HUES48 (cell line): ENCODE measurements at regions not wholly inside any gene's neighbourhood (a gene's known extent, or its start where the extent isn't known, plus 50 kb on each side); places are given as distances from the start of the nearest gene placed in this dataset.
A peak's percentile ranks its signal among the peaks of the same experiment; 100 is the strongest.

ENCODE experiments used
- H3K27ac ChIP-seq: one replicate; pipeline ENCODE4 v1.7.0; 2013; ENCODE audit warnings: low read depth, low read length, inconsistent platforms
- H3K27me3 ChIP-seq: 2 replicates; pipeline ENCODE4 v1.6.1; 2013; ENCODE audit warnings: mild to moderate bottlenecking, low read length; ENCODE audit not compliant: control insufficient read depth, insufficient read depth
- H3K36me3 ChIP-seq: 2 replicates; pipeline ENCODE4 v1.6.1; 2013; ENCODE audit warnings: low read length; ENCODE audit not compliant: control insufficient read depth, insufficient read depth
- H3K4me1 ChIP-seq: 2 replicates; pipeline ENCODE4 v1.6.1; 2013; ENCODE audit warnings: mild to moderate bottlenecking, low read length; ENCODE audit not compliant: control insufficient read depth, insufficient read depth
- H3K4me3 ChIP-seq: 2 replicates; pipeline ENCODE4 v1.5.1; 2013; ENCODE audit warnings: mild to moderate bottlenecking, low read depth, low read length
- H3K9ac ChIP-seq: 2 replicates; pipeline ENCODE4 v1.6.1; 2013; ENCODE audit warnings: mild to moderate bottlenecking, low read depth, low read length, moderate library complexity
- H3K9me3 ChIP-seq: 2 replicates; pipeline ENCODE4 v1.6.1; 2013; ENCODE audit warnings: low read length; ENCODE audit not compliant: control insufficient read depth, insufficient read depth

- no peaks in the 10 kb centered on the region for H3K4me1 ChIP-seq
- no peaks in the 10 kb centered on the region for H3K9me3 ChIP-seq
- no peaks in the 10 kb centered on the region for H3K36me3 ChIP-seq
- no peak overlapping the region for H3K9ac ChIP-seq
- H3K4me3 ChIP-seq = no peak overlapping the region
- H3K27me3 ChIP-seq = no peaks in the 10 kb centered on the region
- H3K27ac ChIP-seq = no peak overlapping the region
Measured at GRCh38 chr12:29041621-29042020, 107.5 kb upstream of the FAR2 start.

GRCh38 chr12:29043069-29043468 lies 106.0 kb upstream of the FAR2 start:
- Histone ChIP-seq H3K36me3 (no peaks in the 10 kb centered on the region), H3K9me3 (no peaks in the 10 kb centered on the region), H3K9ac (no peak overlapping the region), H3K4me3 (no peak overlapping the region), H3K4me1 (no peaks in the 10 kb centered on the region), H3K27me3 (no peaks in the 10 kb centered on the region), H3K27ac (no peak overlapping the region)

- Histone ChIP-seq H3K36me3 (no peaks in the 10 kb centered on the region), H3K27ac (no peak overlapping the region), H3K9ac (no peak overlapping the region), H3K27me3 (no peaks in the 10 kb centered on the region), H3K4me3 (no peak overlapping the region), H3K4me1 (no peaks in the 10 kb centered on the region), H3K9me3 (no peaks in the 10 kb centered on the region)
Measured at GRCh38 chr12:29044799-29045198, 104.3 kb upstream of the FAR2 start.

GRCh38 chr12:29048787-29049186 lies 100.3 kb upstream of the FAR2 start:
- Histone ChIP-seq H3K27me3 (no peaks in the 10 kb centered on the region), H3K36me3 (no peaks in the 10 kb centered on the region), H3K4me1 (no peaks in the 10 kb centered on the region), H3K9ac (no peak overlapping the region), H3K27ac (no peak overlapping the region), H3K9me3 (no peaks in the 10 kb centered on the region), H3K4me3 (no peak overlapping the region)

GRCh38 chr12:29050503-29050902 lies 98.6 kb upstream of the FAR2 start:
- no peak overlapping the region for H3K9ac ChIP-seq
- no peak overlapping the region for H3K27ac ChIP-seq
- H3K9me3 ChIP-seq = no peaks in the 10 kb centered on the region
- no peak overlapping the region for H3K4me3 ChIP-seq
- H3K27me3 ChIP-seq = no peaks in the 10 kb centered on the region
- H3K4me1 ChIP-seq = no peaks in the 10 kb centered on the region
- H3K36me3 ChIP-seq = no peaks in the 10 kb centered on the region

GRCh38 chr12:29051221-29051620 lies 97.9 kb upstream of the FAR2 start:
- H3K36me3 ChIP-seq = no peaks in the 10 kb centered on the region
- no peak overlapping the region for H3K9ac ChIP-seq
- H3K4me1 ChIP-seq = no peaks in the 10 kb centered on the region
- no peaks in the 10 kb centered on the region for H3K27me3 ChIP-seq
- no peak overlapping the region for H3K27ac ChIP-seq
- no peaks in the 10 kb centered on the region for H3K9me3 ChIP-seq
- H3K4me3 ChIP-seq = no peak overlapping the region

- H3K4me1 ChIP-seq = no peaks in the 10 kb centered on the region
Measured at GRCh38 chr12:29053567-29053966, 95.5 kb upstream of the FAR2 start.

GRCh38 chr12:29054858-29055663 lies 94.0 kb upstream of the FAR2 start:
- no peak overlapping the region for H3K4me3 ChIP-seq
- H3K36me3 ChIP-seq = no peaks in the 10 kb centered on the region
- no peaks in the 10 kb centered on the region for H3K4me1 ChIP-seq
- no peaks in the 10 kb centered on the region for H3K27me3 ChIP-seq
- H3K9ac ChIP-seq = no peak overlapping the region
- no peaks in the 10 kb centered on the region for H3K9me3 ChIP-seq
- no peak overlapping the region for H3K27ac ChIP-seq

More at GRCh38 chr12:29053567-29053966, 95.5 kb upstream of the FAR2 start:
- H3K27ac ChIP-seq = no peak overlapping the region
- H3K9ac ChIP-seq = no peak overlapping the region
- H3K4me3 ChIP-seq = no peak overlapping the region
- no peaks in the 10 kb centered on the region for H3K9me3 ChIP-seq
- H3K36me3 ChIP-seq = no peaks in the 10 kb centered on the region
- H3K27me3 ChIP-seq = no peaks in the 10 kb centered on the region

GRCh38 chr12:29066011-29066588 lies 83.0 kb upstream of the FAR2 start:
- Histone ChIP-seq H3K36me3 (no peaks in the 10 kb centered on the region), H3K9ac (no peak overlapping the region), H3K4me1 (peaks cover 22% of the 10 kb centered on the region), H3K4me3 (no peak overlapping the region), H3K9me3 (no peaks in the 10 kb centered on the region), H3K27ac (peak overlapping the region; percentile 21), H3K27me3 (no peaks in the 10 kb centered on the region)

GRCh38 chr12:29067430-29067829 lies 81.6 kb upstream of the FAR2 start:
- no peak overlapping the region for H3K9ac ChIP-seq
- no peaks in the 10 kb centered on the region for H3K36me3 ChIP-seq
- H3K4me3 ChIP-seq = no peak overlapping the region
- no peak overlapping the region for H3K27ac ChIP-seq
- H3K4me1 ChIP-seq = peaks cover 36% of the 10 kb centered on the region
- no peaks in the 10 kb centered on the region for H3K27me3 ChIP-seq
- no peaks in the 10 kb centered on the region for H3K9me3 ChIP-seq

- Histone ChIP-seq H3K9ac (no peak overlapping the region), H3K36me3 (no peaks in the 10 kb centered on the region), H3K27ac (peak overlapping the region; percentile 97), H3K9me3 (no peaks in the 10 kb centered on the region), H3K4me1 (peaks cover 53% of the 10 kb centered on the region), H3K4me3 (peak overlapping the region; percentile 41; the same call in 1 of the 2 replicates), H3K27me3 (no peaks in the 10 kb centered on the region)
Measured at GRCh38 chr12:29070309-29070708, 78.8 kb upstream of the FAR2 start.
